ENCODE measurements at regions not wholly inside any gene's neighbourhood (a gene's known extent, or its start where the extent isn't known, plus 50 kb on each side); places are given as distances from the start of the nearest gene placed in this dataset.

DNA sequence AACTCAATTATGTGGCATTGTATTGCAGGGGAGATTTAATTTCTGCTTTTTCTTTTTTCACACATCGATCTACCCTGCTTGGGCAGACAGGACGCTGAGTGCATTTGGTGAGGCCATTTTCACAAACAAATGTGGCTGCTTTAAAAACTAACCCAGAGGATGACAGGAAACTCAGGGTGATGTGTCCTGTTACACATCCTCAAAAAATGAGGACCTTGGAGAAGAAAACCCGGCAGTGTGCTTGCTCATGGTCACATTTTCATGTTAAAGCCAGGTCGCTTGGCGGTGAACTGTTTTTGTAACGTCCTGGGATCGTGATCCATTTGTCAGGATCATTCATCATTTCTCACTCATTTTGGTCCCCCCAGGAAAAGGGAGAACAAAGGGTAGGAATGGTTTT, 478.3 kb upstream of the ADAMTS16 start:
- Histone ChIP-seq H3K27me3 (replicated peaks; ENCODE audit: insufficient read depth, low read length) (no peaks in the 10 kb centered on the region), H3K36me3 (replicated peaks; ENCODE audit: insufficient read depth, low read length) (no peaks in the 10 kb centered on the region), H3K4me1 (ENCODE audit: low read length) (no peaks in the 10 kb centered on the region), H2AFZ (ENCODE audit: low read length) (no peak overlapping the region), H3K79me2 (ENCODE audit: low read length) (no peaks in the 10 kb centered on the region), H3K4me3 (ENCODE audit: low read length) (no peak overlapping the region), H3K9me2 (replicated peaks; ENCODE audit: insufficient read depth, low read length) (no peaks in the 10 kb centered on the region), H4K20me1 (ENCODE audit: insufficient read depth, low read length) (no peaks in the 10 kb centered on the region), H3K9me3 (replicated peaks; ENCODE audit: insufficient read depth, low read length) (no peaks in the 10 kb centered on the region), H3K4me2 (ENCODE audit: low read depth, low read length) (no peak overlapping the region), H3K9ac (ENCODE audit: low read length) (no peak overlapping the region), H3F3A (ENCODE audit: insufficient read depth, low read length) (no peaks in the 10 kb centered on the region), H3K27ac (ENCODE audit: low read length) (no peak overlapping the region)
- no peak for DNase-seq
- TF ChIP-seq, protein P1, sequence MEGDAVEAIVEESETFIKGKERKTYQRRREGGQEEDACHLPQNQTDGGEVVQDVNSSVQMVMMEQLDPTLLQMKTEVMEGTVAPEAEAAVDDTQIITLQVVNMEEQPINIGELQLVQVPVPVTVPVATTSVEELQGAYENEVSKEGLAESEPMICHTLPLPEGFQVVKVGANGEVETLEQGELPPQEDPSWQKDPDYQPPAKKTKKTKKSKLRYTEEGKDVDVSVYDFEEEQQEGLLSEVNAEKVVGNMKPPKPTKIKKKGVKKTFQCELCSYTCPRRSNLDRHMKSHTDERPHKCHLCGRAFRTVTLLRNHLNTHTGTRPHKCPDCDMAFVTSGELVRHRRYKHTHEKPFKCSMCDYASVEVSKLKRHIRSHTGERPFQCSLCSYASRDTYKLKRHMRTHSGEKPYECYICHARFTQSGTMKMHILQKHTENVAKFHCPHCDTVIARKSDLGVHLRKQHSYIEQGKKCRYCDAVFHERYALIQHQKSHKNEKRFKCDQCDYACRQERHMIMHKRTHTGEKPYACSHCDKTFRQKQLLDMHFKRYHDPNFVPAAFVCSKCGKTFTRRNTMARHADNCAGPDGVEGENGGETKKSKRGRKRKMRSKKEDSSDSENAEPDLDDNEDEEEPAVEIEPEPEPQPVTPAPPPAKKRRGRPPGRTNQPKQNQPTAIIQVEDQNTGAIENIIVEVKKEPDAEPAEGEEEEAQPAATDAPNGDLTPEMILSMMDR (IDR thresholded peaks at IDR 0.05; ENCODE audit: low read length): no peak
- TF ChIP-seq EZH2phosphoT487 (IDR thresholded peaks at IDR 0.05; ENCODE audit: low read length) (no peak), EZH2 (optimal IDR thresholded peaks at IDR 0.05; ENCODE audit: low read depth, low read length) (no peak)

DNA sequence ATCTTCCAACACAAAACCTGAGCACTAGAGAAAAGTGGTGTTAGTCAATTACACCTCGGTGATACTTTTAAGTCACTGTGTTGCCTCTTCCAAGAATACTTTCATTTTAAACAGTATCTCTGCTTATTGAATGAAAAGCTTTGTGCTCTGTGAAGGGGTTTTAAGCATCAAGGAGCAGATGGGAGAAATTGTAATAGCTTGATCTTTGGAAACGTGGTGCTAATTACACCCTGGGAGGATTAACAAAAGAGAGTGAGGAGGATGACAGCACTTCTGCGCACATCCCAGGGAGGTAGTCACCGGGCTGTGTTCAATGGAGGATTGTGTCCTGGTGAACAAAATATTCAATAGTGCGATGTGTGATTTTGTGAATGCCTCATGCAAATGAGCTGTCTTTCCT, 477.4 kb upstream of the ADAMTS16 start:
- Histone ChIP-seq H3K27ac (ENCODE audit: low read length) (no peak overlapping the region), H3K27me3 (replicated peaks; ENCODE audit: insufficient read depth, low read length) (no peaks in the 10 kb centered on the region), H3K9me2 (replicated peaks; ENCODE audit: insufficient read depth, low read length) (no peaks in the 10 kb centered on the region), H2AFZ (ENCODE audit: low read length) (no peak overlapping the region), H3K4me2 (ENCODE audit: low read depth, low read length) (no peak overlapping the region), H3F3A (ENCODE audit: insufficient read depth, low read length) (no peaks in the 10 kb centered on the region), H4K20me1 (ENCODE audit: insufficient read depth, low read length) (no peaks in the 10 kb centered on the region), H3K4me3 (ENCODE audit: low read length) (no peak overlapping the region), H3K9me3 (replicated peaks; ENCODE audit: insufficient read depth, low read length) (no peaks in the 10 kb centered on the region), H3K9ac (ENCODE audit: low read length) (no peak overlapping the region), H3K4me1 (ENCODE audit: low read length) (no peaks in the 10 kb centered on the region), H3K36me3 (replicated peaks; ENCODE audit: insufficient read depth, low read length) (no peaks in the 10 kb centered on the region), H3K79me2 (ENCODE audit: low read length) (no peaks in the 10 kb centered on the region)
- no peak for TF ChIP-seq EZH2phosphoT487 (IDR thresholded peaks at IDR 0.05; ENCODE audit: low read length)
- TF ChIP-seq, protein P1 (IDR thresholded peaks at IDR 0.05; ENCODE audit: low read length): no peak
- no peak for TF ChIP-seq EZH2 (optimal IDR thresholded peaks at IDR 0.05; ENCODE audit: low read depth, low read length)
- no peak for DNase-seq

- no peak overlapping the region for H3K4me3 ChIP-seq (ENCODE audit: low read length)
- no peaks in the 10 kb centered on the region for H4K20me1 ChIP-seq (ENCODE audit: insufficient read depth, low read length)
- no peaks in the 10 kb centered on the region for H3K9me3 ChIP-seq (replicated peaks; ENCODE audit: insufficient read depth, low read length)
- no peaks in the 10 kb centered on the region for H3K36me3 ChIP-seq (replicated peaks; ENCODE audit: insufficient read depth, low read length)
- no peaks in the 10 kb centered on the region for H3K9me2 ChIP-seq (replicated peaks; ENCODE audit: insufficient read depth, low read length)
- H3K27ac ChIP-seq (ENCODE audit: low read length): no peak overlapping the region
- H2AFZ ChIP-seq (ENCODE audit: low read length): no peak overlapping the region
- DNase-seq: no peak
- no peak overlapping the region for H3K4me2 ChIP-seq (ENCODE audit: low read depth, low read length)
- H3K9ac ChIP-seq (ENCODE audit: low read length): no peak overlapping the region
- no peaks in the 10 kb centered on the region for H3K27me3 ChIP-seq (replicated peaks; ENCODE audit: insufficient read depth, low read length)
- no peaks in the 10 kb centered on the region for H3F3A ChIP-seq (ENCODE audit: insufficient read depth, low read length)
- H3K4me1 ChIP-seq (ENCODE audit: low read length): no peaks in the 10 kb centered on the region
- no peaks in the 10 kb centered on the region for H3K79me2 ChIP-seq (ENCODE audit: low read length)
- TF ChIP-seq EZH2 (optimal IDR thresholded peaks at IDR 0.05; ENCODE audit: low read depth, low read length) (no peak), EZH2phosphoT487 (IDR thresholded peaks at IDR 0.05; ENCODE audit: low read length) (no peak)
- TF ChIP-seq, protein P1 (IDR thresholded peaks at IDR 0.05; ENCODE audit: low read length): no peak
Measured at GRCh38 chr5:4665911-4666310, 474.2 kb upstream of the ADAMTS16 start.

Data from MM.1S (cell line).